ENCODE measurements at regions not wholly inside any gene's neighbourhood (a gene's known extent, or its start where the extent isn't known, plus 50 kb on each side); places are given as distances from the start of the nearest gene placed in this dataset.

GRCh38 chr18:22657619-22658018 lies 239.9 kb upstream of the CTAGE1 start:
- TF ChIP-seq POLR2A (IDR thresholded peaks at IDR 0.05; ENCODE audit: low read depth, low read length) (no peak), POLR2AphosphoS5 (IDR thresholded peaks at IDR 0.05; ENCODE audit: low read depth, low read length) (no peak), TAF1 (IDR thresholded peaks at IDR 0.05; ENCODE audit: low read depth, low read length) (no peak)
